LHCN-M2 (cell line): ENCODE measurements at regions not wholly inside any gene's neighbourhood (a gene's known extent, or its start where the extent isn't known, plus 50 kb on each side); places are given as distances from the start of the nearest gene placed in this dataset.
"Not testable (repeated sequence)": the region's sequence is repeated elsewhere in the genome, so short reads cannot be mapped to it uniquely, and the experiment has no call there.

Experiments
- DNase-seq: peaks from one replicate; pipeline ENCODE4 v3.0.0-alpha.2; 2012; ENCODE audit warnings: low read depth

DNA sequence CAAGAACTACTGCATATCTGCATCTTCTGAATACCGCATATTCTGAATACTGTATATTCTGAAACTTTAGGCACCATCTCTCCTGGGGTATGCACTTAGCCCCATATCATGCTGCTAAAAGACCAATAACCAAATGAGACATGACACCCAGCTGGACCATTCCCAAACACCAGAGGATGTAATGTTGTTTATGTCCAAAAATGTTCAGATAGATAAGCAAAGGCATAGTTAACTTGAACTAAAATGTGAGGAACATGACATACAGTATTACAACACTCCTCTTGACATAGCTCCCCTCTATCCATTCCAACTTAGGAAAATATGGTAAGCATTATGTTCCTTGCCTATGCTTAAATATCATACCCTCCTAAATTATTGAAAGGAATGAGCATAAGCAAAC lies 127.3 kb downstream of the TENT5A start:
- DNase-seq, result no peak

DNA sequence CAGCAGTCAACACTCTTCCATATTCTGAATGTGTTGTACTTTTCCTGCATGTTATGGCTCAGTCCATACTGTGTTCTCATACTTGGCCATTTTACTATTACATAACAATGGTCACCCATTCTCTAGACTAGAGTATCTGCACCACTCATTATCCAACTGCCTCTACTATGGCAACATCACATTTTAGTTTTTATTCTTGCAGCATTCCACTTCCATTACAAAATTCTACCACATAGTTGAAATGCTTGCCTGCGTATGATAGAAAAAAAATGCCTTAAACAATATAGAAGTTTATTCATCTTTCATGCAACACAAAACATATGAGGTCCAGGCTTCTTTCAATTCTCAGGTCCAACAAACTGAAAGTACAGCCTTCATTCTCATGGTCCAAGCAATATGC lies 128.0 kb downstream of the TENT5A start:
- no peak for DNase-seq

DNA sequence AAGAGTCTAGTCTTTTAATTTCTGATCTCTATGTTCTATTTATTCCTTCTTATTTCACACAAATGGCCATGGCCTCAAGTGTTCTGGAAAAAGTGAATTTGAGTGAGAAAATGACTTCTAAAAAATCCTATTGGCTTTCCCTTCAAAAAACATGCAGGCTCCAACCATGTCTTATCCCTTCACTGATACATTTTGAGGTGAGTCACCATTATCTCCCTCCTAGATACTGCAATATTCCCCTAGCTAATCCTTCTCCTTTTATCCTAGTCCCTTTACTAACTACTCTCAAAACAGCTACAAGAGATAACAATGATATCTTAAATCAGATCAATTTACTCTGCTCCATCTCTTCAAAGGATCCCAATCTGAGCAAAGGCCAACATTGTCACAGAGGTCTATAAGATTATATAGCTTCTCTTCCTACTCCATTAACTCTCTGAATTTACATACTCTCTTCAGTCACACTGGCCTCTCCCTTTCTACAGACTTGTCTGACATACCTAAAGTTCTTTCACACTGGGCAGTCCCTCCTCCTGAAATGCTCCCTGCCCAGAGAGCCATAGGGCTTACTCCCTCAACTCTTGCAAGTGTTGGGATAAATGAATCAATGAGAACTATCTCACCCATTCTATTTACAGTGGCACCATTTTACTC lies 129.2 kb downstream of the TENT5A start:
- no peak for DNase-seq

DNA sequence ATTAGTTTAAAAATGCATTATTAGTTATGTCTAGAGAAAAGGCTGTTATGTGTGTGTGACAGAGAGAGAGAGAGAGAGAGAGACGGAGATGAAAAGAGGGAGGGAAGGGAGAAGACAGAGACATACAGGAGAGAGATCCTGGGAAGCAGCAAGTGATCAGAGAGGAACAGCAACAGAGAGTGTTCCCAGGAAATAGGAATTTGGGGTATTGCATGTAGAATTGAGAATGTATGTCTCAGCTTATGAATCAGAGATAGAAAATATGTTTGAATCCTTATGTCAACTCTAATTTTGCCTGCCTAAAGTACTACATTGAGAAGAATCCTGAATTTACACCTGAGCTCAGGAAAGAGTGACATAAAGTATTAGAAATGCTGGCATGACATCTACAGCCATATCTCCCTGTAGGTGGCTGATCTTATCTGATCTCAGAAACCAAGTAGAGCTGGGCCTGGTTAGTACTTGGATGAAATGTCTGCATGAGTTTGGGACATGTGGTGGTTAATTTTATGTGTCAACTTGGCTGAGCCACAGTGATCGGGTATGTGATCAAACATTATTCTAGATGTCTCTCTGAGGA lies 130.6 kb downstream of the TENT5A start:
- DNase-seq, result no peak

DNA sequence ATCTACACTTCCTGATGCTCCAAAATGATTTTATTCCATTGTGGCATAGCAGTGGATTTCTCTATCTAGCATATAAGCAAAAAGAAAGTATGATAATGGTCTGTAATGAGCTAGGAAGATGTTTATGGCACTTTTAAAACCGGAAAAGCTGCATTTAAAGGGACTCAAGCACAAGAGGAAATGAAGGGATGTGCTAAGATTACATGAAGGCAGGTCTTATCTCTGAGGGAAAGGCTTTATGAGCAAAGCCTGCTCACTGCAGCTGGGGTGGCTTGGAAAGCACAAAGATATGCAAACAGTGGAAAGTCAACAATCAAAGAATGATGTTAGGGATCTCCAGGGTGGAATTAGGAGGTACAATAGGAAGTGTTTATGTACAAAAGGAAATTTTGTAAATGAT lies 138.2 kb downstream of the TENT5A start:
- peak; percentile 46 for DNase-seq

DNA sequence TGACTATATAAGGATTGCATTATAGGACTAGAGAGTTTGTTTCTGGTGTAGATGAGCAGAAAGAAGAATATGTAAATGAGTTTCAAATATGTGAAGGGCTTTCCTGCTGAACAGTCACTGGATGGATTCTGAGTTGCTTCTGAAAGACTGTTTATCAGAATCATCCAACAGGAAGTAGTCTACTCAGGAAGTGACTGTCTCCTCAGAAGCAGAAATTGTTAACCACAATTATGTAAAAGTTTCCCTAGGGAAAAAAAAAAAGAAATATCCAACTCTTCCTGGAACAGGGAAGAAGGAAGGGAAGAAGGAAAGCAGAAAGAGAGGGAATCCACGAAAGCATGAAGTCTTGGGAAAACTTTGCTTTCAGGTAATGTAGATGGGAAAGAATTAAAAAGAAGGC lies 138.9 kb downstream of the TENT5A start:
- DNase-seq, result peak; percentile 86

DNA sequence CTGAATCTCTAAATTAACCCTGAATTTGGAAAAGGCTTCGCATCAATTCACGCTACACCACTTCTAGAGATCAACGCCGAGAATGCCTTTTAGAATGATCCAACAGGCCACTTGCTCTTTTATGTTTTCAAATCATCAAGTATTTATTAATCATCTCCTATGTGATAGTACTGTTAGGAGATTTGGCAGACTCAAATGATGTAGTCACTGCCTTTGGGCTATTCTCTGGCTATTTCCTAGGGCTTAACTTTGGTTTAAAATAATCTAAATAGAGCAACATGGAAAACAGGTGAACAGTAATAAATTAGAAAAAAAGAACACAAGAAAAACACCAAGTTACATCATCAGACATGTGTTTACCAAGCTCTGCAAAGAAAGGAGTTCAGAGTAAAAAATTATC lies 140.3 kb downstream of the TENT5A start:
- peak; percentile 32 for DNase-seq

DNA sequence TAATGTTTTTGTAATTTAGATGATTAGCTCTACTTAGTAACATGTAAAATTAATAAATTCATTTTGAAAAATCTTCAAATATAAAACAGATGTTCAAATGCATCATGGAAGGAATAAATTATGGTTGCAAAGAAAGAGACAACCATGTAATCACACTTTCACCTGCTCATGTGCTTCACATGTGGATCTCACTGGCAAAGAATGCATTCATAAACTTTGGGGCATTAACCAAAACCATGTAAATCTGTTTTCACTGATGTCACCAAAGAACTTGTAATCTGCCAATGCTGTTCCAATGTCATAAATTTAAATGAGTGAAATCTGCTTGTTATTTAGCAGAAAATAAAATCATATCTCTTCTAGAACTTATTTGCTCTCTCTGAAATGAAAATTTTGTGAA lies 142.7 kb downstream of the TENT5A start:
- no peak for DNase-seq

DNA sequence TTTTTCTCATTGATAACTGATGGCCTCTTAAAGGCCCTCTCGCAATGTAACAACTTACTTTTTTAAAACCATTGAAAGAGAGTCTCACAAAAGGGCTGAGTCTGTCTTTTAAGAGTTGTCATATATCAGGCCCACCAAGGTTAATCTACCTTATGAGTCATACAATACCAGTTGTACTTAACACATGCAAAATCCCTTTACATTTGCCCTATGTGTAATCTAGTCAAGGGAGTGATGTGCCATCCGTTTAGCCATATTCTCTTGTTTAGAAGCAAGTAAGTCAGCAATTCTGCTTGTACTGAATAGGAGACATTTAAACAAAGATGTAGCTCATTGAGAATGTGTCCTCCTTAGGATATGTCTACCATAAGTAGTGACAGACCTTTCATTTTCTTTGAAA lies 143.7 kb downstream of the TENT5A start:
- DNase-seq, result no peak

DNA sequence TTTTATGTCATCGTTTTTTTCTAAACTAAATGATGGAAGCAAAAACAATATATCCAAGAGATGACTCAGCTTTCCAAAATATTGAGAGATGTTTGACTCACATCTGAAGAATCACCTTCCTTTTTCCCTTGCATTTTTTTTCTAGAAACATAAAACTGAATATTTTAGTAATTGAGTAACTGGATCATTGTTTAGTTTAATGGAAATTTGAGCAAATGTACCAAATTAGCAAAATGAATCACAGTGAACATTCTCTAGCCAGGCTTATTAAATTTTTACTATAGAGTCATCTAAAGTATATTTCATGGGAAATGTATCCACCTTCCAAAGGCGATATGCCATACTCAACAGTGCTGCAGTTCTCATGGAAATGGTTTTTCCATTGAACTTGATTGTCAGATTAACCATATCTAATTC lies 145.5 kb downstream of the TENT5A start:
- peak; percentile 63 for DNase-seq

DNA sequence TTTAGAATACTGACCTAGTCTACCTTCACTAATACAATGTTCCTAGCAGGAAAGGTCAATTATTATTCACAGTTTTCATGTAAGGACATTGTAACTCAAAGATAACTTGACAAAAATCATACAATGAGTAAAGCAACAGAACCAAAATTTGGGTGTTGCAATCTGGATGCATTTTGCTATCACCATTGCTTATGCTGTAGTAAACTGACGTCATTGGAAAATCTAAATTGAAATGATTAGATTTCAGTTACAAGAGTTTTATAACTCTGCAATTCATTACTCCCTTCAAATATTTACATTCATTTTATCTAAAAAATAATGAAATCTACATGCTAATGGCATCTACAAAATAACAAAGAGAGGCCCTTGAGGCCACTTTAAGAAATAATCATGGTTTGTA lies 147.0 kb downstream of the TENT5A start:
- DNase-seq, result no peak

DNA sequence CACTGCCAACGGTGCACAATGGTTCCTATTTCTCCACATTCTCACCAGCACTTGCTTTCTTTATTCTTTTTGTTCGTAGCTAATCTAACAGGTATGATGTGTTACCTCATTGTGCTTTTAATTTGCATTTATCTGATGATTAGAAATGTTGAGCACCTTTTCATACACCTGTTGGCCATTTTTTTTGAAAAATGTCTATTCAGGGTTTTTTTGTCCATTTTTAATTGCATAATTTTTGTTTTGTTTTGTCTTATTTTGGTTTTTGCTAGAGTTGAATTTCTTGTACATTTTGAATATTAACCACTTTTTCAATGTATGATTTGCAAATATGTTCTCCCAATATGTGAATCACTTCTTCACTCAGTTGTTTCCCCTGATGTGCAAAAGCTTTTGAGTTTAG lies 150.6 kb downstream of the TENT5A start:
- DNase-seq, result no peak

DNA sequence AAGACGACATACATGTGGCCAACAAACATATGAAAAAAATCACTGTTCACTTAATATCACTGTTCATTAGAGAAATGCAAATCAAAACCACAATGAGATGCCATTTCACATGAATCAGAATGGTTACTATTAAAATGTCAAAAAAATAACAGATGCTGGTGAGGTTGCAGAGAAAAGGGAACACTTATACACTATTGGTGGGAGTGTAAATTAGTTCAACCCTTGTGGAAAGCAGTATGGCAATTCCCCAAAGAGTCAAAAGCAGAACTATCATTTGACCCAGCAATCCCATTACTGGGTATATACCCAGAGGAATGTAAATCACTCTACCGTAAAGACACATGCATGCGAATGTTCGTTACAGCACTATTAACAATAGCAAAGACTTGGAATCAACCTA lies 152.0 kb downstream of the TENT5A start:
- DNase-seq, result not testable (repeated sequence)

DNA sequence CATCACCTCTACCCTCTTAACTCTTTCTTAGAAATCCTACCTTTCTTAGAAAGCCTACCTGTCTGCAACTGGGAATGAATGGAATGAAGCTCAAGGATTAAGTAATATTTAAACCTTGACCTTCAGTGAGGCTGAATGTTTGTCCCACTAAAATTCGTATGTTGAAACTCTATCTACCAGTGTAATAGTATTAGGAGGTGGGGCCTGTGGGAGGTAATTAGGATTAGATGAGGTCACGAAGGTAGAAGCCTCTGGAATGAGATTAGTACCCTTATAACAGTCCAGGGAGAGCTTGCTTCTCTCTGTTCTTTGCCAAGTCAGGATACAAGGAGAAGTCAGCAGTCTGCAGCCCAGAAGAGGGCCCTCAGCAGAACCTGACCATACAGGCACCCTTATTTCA lies 158.0 kb downstream of the TENT5A start:
- DNase-seq, result no peak

DNA sequence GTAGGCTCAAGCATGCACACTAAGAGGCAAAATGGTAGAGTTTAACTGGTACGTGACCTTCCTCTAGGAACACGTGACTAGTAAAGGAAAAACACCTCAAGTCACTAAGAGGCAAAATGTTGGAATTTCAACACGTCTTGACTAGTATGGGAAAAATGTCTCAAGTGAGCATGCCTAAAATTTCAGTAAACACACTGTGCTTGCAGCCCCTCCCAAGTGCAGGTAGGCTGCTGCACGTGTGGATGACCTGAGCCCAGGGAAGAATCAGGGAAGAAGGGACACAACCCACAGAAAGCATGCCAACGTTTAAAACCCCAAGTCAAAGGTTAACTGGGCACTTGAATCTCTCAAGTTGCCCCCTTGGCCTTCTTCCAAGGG lies 162.2 kb downstream of the TENT5A start:
- no peak for DNase-seq

DNA sequence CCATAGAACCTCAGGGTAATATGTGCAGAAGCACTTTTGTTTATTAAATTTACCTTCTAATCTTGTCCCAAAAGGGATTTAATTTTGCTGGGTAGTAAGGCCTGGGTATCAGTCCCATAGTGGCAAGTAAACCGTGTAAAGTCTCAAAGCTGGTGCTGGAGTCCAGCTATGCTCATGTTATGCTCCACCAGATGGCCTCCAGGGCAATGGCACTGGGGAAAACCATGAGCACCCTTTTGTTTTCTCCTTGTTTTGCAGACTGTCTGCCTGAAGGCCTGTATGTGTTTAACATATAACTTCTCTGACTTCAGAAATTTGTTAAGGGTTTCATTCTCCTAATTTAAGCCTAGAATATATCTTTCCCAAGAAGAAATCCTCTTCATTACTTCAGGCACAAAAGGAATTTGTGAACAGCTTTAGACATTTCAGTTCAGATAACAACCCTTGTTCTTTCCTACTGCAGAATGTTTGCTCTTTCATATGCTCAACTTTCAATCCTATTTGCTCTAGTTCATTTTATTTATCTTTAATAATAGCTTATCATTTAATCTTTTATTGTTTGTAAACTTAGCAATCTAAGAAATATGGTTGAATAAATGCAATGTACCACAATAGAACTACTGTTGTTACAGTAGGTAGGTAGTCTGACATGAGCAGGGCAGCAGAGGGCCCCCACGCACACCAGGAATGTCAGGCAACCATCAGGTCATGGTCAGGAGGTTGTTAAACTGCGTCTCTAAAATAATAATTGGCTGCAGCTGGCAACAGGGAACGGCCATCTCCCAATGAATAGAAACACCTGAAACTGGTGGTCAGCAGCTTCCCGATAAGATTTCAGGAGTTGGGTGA lies 162.8 kb downstream of the TENT5A start:
- DNase-seq, result peak; percentile 18

DNA sequence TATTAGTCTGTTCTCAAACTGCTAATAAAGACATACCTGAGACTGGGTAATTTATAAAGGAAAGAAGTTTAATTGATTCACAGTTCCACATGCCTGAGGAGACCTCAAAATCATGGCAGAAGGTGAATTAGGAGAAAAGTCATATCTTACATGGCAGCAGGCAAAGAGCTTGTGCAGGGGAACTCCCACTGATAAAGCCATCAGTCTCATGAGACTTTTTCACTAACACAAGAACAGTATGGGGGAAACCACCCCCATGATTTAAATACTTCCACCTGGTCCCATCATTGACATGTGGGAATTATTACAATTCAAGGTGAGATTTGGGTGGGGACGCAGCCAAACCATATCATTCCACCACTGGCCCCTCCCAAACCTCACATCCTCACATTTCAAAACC lies 166.8 kb downstream of the TENT5A start:
- DNase-seq, result not testable (repeated sequence)

DNA sequence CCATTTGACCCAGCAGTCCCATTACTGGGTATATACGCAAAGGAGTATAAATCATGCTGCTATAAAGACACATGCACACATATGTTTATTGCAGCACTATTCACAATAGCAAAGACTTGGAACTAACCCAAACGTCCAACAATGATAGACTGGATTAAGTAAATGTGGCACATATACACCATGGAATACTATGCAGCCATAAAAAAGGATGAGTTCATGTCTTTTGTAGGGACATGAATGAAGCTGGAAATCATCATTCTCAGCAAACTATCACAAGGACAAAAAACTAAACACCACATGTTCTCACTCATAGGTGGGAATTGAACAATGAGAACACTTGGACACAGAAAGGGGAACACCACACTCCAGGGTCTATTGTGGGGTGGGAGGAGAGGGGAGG lies 168.3 kb downstream of the TENT5A start:
- not testable (repeated sequence) for DNase-seq

DNA sequence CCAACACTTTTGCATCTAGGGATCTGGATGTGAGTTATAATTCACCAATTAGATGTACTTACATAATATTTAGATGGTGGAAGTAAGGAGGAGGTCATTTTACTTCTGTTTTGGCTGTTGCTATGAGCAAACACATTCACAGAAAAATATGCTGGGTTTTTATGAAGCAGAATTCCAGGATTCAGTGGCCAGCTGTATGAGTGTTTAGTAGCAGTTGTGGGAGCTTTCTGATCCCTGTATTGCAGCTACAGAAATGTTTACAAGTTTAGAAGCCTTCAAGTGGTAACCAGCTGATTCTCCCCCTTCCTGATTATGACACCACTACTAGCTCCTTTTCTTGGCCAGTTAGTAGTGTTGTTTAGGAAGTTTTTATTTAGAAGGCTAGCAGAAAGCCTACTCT lies 177.0 kb downstream of the TENT5A start:
- peak; percentile 36 for DNase-seq

DNA sequence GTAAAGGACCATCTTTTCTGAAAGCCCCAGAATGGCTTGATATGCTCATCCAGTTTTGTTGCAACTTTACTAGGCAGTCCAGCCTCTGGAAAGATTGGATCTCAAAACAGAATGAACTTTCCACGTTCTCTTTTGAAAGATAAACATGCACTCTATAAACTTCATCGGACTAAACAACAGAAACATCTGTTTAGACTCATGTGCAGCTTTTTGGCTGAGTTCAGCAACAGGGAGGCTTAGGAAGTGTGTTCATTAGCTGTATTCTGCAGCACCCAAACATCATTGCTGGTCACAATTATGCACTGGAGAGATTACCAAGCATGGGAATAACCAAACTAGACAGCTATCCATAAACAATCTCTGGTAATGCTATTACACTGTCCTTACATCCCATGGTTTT lies 180.5 kb downstream of the TENT5A start:
- no peak for DNase-seq

DNA sequence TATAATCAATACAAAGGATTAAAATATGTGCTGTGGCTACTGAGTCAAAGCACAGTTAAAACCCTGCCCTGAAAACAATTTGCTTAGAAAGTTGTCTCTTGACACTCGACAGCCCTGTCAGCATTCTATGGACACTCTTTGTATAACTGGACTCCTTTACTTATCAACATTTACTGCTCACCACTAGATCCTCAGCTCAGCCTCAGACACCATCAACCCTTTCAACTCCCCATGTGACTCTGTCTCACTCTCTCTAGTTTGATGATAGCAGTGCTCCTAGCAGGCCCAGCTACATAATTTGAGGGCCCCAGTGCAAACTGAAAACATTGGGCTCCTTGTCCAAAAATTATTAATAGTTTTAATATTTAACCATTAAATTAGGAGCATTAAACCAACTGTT lies 181.8 kb downstream of the TENT5A start:
- DNase-seq, result no peak

DNA sequence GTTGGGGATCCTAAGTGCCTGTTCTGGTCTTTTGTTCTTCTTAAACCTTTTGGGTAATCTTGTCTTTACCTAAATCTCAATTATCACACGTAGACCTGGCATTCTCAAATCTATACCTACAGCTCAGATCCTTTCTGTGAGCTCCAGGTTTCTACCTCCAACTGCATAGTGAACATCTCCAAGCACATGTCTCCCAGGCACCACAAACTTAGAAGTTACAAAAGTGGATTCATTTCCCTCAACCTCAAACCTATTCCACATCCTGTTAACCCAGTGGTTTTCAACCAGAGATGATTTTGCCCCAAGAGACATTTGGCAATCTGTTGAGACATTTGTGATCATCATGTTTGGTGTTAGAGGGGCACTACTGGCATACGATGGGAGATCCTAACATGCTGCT lies 183.5 kb downstream of the TENT5A start:
- DNase-seq, result no peak

DNA sequence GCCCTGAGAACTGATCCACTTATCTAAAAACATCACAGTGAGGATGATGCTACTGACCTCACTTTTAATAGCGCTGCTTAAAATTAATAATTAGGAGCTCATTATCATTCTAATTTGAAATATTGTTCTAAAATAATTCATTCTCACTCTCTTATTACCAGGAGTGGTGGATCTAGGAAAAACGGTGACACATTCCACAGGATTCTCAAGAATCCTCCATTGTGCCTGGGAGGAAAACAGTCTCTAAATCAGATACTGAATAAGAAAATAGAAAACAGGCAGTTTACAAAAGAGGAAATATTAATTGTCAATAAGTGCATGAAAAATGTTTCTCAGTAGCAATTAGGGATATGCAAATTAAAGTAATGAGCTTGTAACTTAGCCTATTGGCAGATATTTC lies 187.4 kb downstream of the TENT5A start:
- no peak for DNase-seq
